CD4-positive, alpha-beta memory T cell (primary cell): ENCODE measurements at regions not wholly inside any gene's neighbourhood (a gene's known extent, or its start where the extent isn't known, plus 50 kb on each side); places are given as distances from the start of the nearest gene placed in this dataset.

ENCODE experiments used
- CTCF ChIA-PET: fragments of 350-600 bp; sonication (Branson Sonifier 250); formaldehyde crosslinking; loops from one replicate; lab custom pipeline; 2021; ENCODE audit warnings: inconsistent platforms; ENCODE audit not compliant: partially characterized antibody; lab: Charles Lee
- POLR2A ChIA-PET: fragments of 350-600 bp; sonication (Branson Sonifier 250); formaldehyde crosslinking; loops from one replicate; lab custom pipeline; 2021; ENCODE audit not compliant: partially characterized antibody; lab: Charles Lee
- DNase-seq, 5 donors: peaks; one replicate each; pipeline versions ENCODE4 v3.0.0 to v3.0.0-alpha.2; 2020 to 2022; ENCODE audit warnings: mixed read lengths in 1 of 5
- H3K27ac ChIP-seq: one replicate; pipeline ENCODE4 v1.7.0; 2013; ENCODE audit warnings: low read depth, low read length
- H3K27me3 ChIP-seq: 2 replicates; pipeline ENCODE4 v1.7.0; 2013; ENCODE audit warnings: mild to moderate bottlenecking, low read length, moderate library complexity; ENCODE audit not compliant: insufficient read depth
- H3K36me3 ChIP-seq: 2 replicates; pipeline ENCODE4 v1.7.0; 2013; ENCODE audit warnings: mild to moderate bottlenecking, low read length, moderate library complexity; ENCODE audit not compliant: insufficient read depth
- H3K4me1 ChIP-seq: 2 replicates; pipeline ENCODE4 v1.7.0; 2013; ENCODE audit warnings: mild to moderate bottlenecking, low read length, moderate library complexity; ENCODE audit not compliant: insufficient read depth
- H3K4me3 ChIP-seq, 2 donors: one replicate each; pipeline ENCODE4 v1.7.0; 2013; ENCODE audit warnings: low read length in 2 of 2, mild to moderate bottlenecking in 1 of 2
- H3K9me3 ChIP-seq, 2 donors: one replicate each; pipeline ENCODE4 v1.7.0; 2013; ENCODE audit warnings: low read length in 2 of 2, control low read depth in 1 of 2; ENCODE audit not compliant: control insufficient read depth in 1 of 2
- H3K27ac Mint-ChIP-seq, 7 donors: one replicate each; pipeline ENCODE4 v1.8.0; 2020 to 2021; ENCODE audit warnings: mixed read lengths in 7 of 7, mild to moderate bottlenecking in 6 of 7, inconsistent platforms in 3 of 7, moderate library complexity in 3 of 7
- H3K27me3 Mint-ChIP-seq, 2 donors: one replicate each; pipeline ENCODE4 v1.8.0; 2020 to 2021; ENCODE audit warnings: mixed read lengths in 2 of 2
- H3K36me3 Mint-ChIP-seq, 2 donors: one replicate each; pipeline ENCODE4 v1.8.0; 2020 to 2021; ENCODE audit warnings: mixed read lengths in 2 of 2, inconsistent platforms in 1 of 2, mild to moderate bottlenecking in 1 of 2
- H3K4me1 Mint-ChIP-seq, 4 donors: one replicate each; pipeline ENCODE4 v1.8.0; 2020 to 2021; ENCODE audit warnings: mixed read lengths in 4 of 4, mild to moderate bottlenecking in 1 of 4
- H3K4me3 Mint-ChIP-seq, 8 donors: one replicate each; pipeline ENCODE4 v1.8.0; 2020 to 2021; ENCODE audit warnings: mixed read lengths in 8 of 8, mild to moderate bottlenecking in 7 of 8, moderate library complexity in 6 of 8, inconsistent platforms in 3 of 8
- H3K9me3 Mint-ChIP-seq, 8 donors: one replicate each; pipeline ENCODE4 v1.8.0; 2020 to 2021; ENCODE audit warnings: mixed read lengths in 8 of 8, mild to moderate bottlenecking in 5 of 8, inconsistent platforms in 3 of 8, moderate library complexity in 1 of 8
- intact Hi-C: fragments of 100-400 bp; cut with micrococcal nuclease; formaldehyde crosslinking; loops from one replicate; pipeline ENCODE4 v1.15.1; 2023

DNA sequence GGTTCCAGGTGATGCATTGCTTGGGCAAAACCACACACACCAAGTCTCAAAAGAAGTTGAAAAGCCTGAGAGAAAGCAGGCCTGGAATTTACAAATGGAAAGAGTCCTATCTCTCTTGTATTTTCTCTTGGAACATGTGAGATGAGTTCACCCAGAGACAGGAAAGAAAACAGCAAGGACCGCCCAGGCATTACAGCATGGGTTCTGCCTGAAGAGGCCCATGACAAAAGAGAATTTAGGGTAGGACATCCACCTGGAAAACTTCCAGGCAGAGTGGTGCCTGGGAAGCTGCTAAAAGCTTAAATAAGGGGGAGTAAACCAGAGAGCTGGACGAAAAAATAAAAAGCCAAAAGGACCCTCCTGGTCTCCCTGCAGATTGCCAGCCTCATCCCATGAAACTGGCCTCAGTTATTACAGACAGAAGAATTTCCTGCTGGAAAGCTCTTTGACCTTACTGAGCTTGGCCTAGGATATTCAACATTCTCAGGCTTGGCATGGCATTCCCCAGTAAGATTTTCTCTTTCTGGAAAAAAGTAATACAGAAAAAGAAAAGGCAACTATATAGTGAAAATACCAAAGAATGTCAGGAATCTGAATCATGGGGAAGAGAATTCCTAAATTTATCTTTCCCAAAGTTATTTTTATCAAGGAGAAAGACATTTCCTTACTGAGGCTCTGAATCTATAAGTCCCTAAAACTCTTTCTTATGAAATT lies 121.3 kb upstream of the NUDT4 start:
- Histone ChIP-seq H3K9me3 (peaks cover 0 to 8% of the 10 kb centered on the region in 2 donors), H3K27me3 (no peaks in the 10 kb centered on the region), H3K27ac (no peak overlapping the region), H3K4me1 (no peaks in the 10 kb centered on the region), H3K4me3 (no peak overlapping the region), H3K36me3 (no peaks in the 10 kb centered on the region)
- peaks cover 5 to 24% (median 14%) of the 10 kb centered on the region in 8 donors for H3K9me3 Mint-ChIP-seq
- ChIA-PET CTCF (no interaction called here), POLR2A (no interaction called here)
- no peak for DNase-seq
- H3K36me3 Mint-ChIP-seq: no peaks in the 10 kb centered on the region
- no peaks in the 10 kb centered on the region for H3K4me1 Mint-ChIP-seq
- peaks cover 0 to 2% of the 10 kb centered on the region in 2 donors for H3K27me3 Mint-ChIP-seq
- H3K4me3 Mint-ChIP-seq: no peak overlapping the region
- H3K27ac Mint-ChIP-seq: no peak overlapping the region
- intact Hi-C loops: no loop called here

DNA sequence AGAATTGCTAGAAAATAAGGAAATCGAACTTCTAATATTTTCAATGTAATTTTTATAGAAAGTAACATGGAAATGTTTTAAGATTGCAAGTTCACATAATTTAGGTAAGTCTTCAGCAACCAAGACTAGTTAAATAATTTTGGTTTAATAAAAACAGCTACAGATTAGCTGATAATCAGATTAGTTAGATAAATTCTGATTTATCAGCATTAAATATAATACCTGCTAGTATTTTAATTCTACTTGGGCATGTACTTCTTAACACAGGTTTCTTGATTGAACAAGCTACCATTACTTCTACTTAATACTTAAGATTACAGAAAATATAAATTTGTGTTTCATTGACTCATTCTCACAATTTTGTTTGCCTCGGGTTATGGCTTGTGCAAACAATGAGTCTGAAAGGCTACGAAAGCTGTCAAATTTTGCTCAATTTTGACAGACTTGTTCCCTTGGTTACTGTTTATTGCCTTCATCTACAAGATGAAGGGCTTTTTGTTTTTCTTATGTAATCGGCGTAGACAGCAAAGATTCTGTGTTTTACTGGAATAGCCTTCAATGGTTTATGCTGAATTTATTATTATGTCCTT lies 116.1 kb upstream of the NUDT4 start:
- Mint-ChIP-seq H3K9me3 (no peaks in the 10 kb centered on the region), H3K36me3 (no peaks in the 10 kb centered on the region), H3K27ac (no peak overlapping the region), H3K4me3 (no peak overlapping the region), H3K4me1 (no peaks in the 10 kb centered on the region), H3K27me3 (peaks cover 1 to 3% of the 10 kb centered on the region in 2 donors)
- ChIA-PET CTCF (no interaction called here), POLR2A (no interaction called here)
- Histone ChIP-seq H3K36me3 (no peaks in the 10 kb centered on the region), H3K27ac (no peak overlapping the region), H3K4me1 (no peaks in the 10 kb centered on the region), H3K9me3 (no peaks in the 10 kb centered on the region), H3K4me3 (no peak overlapping the region), H3K27me3 (no peaks in the 10 kb centered on the region)
- no peak for DNase-seq
- intact Hi-C loops: no loop called here

DNA sequence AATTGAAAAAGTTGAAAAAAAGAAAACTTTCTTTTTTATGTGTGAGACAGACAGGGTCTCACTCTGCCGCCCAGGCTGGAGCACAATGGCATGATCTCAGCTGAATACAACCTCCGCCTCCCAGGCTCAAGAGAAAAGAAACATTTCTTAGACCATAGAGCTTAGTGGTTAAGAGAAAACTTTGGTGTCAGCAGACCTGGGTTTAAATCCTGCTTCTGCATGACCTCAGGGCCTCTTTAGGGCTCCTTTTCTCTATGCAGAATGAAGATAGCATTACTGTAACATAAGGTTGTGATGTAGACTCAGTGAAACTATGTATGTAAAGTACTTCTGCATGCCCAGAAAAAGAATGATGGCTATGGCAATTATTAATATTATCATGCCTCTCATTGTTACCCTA lies 104.7 kb upstream of the NUDT4 start:
- ChIA-PET CTCF (no interaction called here), POLR2A (no interaction called here)
- H3K36me3 Mint-ChIP-seq: no peaks in the 10 kb centered on the region

DNA sequence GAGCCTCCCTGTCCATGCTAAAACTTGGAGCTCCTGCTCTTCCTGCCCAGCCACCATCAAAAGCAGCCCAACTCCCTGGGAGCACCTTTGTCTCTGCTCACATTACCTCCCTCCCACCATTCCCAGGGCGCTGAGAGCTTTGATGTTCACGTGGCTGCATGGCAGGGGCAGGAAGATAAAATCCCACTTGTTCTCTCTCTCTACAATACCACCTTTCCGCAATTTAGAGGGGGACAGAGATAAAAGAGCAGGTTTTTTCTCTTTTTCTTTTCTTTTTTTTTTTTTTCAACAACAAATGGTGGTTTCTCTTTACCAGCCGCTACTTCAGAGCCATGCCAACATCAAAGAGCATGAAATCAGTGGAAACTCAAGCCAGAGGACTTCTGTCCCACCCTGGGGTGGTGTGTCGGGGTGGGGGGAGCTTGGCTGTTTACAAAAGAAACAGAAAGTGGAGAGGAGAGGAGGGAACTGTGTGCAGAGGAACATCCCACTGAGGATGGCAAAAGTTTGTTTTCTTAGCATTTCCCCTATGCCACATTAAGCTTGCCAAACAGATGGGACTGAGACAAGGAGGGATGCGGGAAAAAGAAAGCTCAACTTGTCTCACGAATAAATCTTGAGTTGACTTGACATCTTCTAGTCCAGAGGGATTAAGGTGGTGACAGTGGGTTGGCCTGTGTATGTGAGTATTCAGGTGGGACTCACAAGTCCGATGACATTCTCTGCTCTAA lies 103.7 kb upstream of the NUDT4 start:
- Histone ChIP-seq H3K4me1 (no peaks in the 10 kb centered on the region), H3K9me3 (no peaks in the 10 kb centered on the region), H3K4me3 (no peak overlapping the region), H3K27ac (no peak overlapping the region), H3K36me3 (no peaks in the 10 kb centered on the region), H3K27me3 (no peaks in the 10 kb centered on the region)
- ChIA-PET CTCF (no interaction called here), POLR2A (no interaction called here)
- no peak for DNase-seq
- H3K9me3 Mint-ChIP-seq: peaks cover 0 to 8% (median 1%) of the 10 kb centered on the region in 8 donors
- no peak overlapping the region for H3K27ac Mint-ChIP-seq
- no peaks in the 10 kb centered on the region for H3K36me3 Mint-ChIP-seq
- H3K4me3 Mint-ChIP-seq: no peak overlapping the region
- peaks cover 1 to 2% of the 10 kb centered on the region in 2 donors for H3K27me3 Mint-ChIP-seq
- intact Hi-C loops: no loop called here
- H3K4me1 Mint-ChIP-seq: peaks cover 0 to 6% (median under 1%) of the 10 kb centered on the region in 4 donors

More for the DNA sequence above, 104.7 kb upstream of the NUDT4 start:
- Mint-ChIP-seq H3K27me3 (peaks cover 0 to 2% of the 10 kb centered on the region in 2 donors), H3K27ac (no peak overlapping the region), H3K4me1 (peaks cover 0 to 6% (median under 1%) of the 10 kb centered on the region in 4 donors), H3K9me3 (peaks cover 0 to 8% (median 1%) of the 10 kb centered on the region in 8 donors), H3K4me3 (no peak overlapping the region)
- Histone ChIP-seq H3K4me3 (no peak overlapping the region), H3K9me3 (no peaks in the 10 kb centered on the region), H3K27ac (no peak overlapping the region), H3K36me3 (no peaks in the 10 kb centered on the region), H3K4me1 (no peaks in the 10 kb centered on the region), H3K27me3 (no peaks in the 10 kb centered on the region)
- intact Hi-C loops: no loop called here
- DNase-seq: no peak

DNA sequence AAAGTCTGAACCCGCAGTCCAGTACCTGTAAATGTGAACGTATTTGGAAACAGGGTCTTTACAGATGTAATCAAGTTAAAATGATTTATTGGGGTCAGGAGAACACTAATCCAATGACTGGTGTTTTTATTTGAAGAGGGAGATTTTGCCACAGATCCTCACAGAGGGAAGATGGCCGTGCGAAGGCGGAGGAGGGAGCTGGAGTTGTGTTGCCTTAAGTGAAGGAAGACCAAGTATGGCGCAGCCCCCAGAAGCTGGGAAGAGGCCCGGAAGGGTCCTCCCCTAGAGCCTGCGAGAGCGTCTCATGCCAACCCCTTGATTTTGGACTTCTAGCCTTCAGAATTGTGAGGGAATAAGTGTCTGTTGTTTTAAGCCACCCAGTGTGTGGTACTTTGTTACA lies 102.8 kb upstream of the NUDT4 start:
- H3K27ac Mint-ChIP-seq: no peak overlapping the region
- peaks cover 0 to 1% of the 10 kb centered on the region in 2 donors for H3K27me3 Mint-ChIP-seq
- intact Hi-C loops: no loop called here
- no peaks in the 10 kb centered on the region for H3K27me3 ChIP-seq
- POLR2A ChIA-PET: no interaction called here
- peaks cover 0 to 6% (median 0%) of the 10 kb centered on the region in 8 donors for H3K9me3 Mint-ChIP-seq
- no peaks in the 10 kb centered on the region for H3K36me3 Mint-ChIP-seq
- H3K36me3 ChIP-seq: no peaks in the 10 kb centered on the region
- CTCF ChIA-PET: no interaction called here
- peaks cover 0 to 6% (median under 1%) of the 10 kb centered on the region in 4 donors for H3K4me1 Mint-ChIP-seq
- no peaks in the 10 kb centered on the region for H3K9me3 ChIP-seq
- DNase-seq: no peak
- H3K27ac ChIP-seq: no peak overlapping the region
- no peaks in the 10 kb centered on the region for H3K4me1 ChIP-seq
- no peak overlapping the region for H3K4me3 ChIP-seq
- H3K4me3 Mint-ChIP-seq: no peak overlapping the region

DNA sequence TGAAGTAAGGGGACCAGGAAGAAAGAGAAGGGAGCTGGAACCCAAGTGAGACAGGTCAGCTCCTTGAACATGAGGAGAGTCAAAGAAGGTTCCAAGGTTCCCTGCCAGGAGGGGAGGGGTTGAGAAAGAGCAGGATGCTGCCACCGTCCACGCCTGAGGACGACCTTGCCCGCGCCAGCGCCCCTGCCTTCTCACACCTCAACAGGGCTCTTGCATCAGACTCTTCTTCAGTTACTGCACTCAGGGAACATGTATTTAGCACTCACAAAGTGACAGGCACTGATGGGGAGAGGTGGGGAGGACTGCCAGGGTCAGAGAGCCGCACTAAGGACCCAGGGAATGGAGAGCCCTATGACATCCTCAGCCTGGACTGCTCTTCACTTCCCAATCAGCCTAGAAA lies 102.1 kb upstream of the NUDT4 start:
- peaks cover 0 to 1% of the 10 kb centered on the region in 2 donors for H3K27me3 Mint-ChIP-seq
- no peak overlapping the region for H3K27ac ChIP-seq
- no peak overlapping the region for H3K4me3 Mint-ChIP-seq
- no peaks in the 10 kb centered on the region for H3K36me3 Mint-ChIP-seq
- H3K27ac Mint-ChIP-seq: no peak overlapping the region
- no peak for DNase-seq
- peaks cover 0 to 6% (median 0%) of the 10 kb centered on the region in 8 donors for H3K9me3 Mint-ChIP-seq
- ChIA-PET CTCF (no interaction called here), POLR2A (no interaction called here)
- H3K4me1 ChIP-seq: no peaks in the 10 kb centered on the region
- H3K27me3 ChIP-seq: no peaks in the 10 kb centered on the region
- intact Hi-C loops: no loop called here
- H3K36me3 ChIP-seq: no peaks in the 10 kb centered on the region
- peaks cover 0 to 6% (median under 1%) of the 10 kb centered on the region in 4 donors for H3K4me1 Mint-ChIP-seq
- H3K9me3 ChIP-seq: no peaks in the 10 kb centered on the region
- no peak overlapping the region for H3K4me3 ChIP-seq

DNA sequence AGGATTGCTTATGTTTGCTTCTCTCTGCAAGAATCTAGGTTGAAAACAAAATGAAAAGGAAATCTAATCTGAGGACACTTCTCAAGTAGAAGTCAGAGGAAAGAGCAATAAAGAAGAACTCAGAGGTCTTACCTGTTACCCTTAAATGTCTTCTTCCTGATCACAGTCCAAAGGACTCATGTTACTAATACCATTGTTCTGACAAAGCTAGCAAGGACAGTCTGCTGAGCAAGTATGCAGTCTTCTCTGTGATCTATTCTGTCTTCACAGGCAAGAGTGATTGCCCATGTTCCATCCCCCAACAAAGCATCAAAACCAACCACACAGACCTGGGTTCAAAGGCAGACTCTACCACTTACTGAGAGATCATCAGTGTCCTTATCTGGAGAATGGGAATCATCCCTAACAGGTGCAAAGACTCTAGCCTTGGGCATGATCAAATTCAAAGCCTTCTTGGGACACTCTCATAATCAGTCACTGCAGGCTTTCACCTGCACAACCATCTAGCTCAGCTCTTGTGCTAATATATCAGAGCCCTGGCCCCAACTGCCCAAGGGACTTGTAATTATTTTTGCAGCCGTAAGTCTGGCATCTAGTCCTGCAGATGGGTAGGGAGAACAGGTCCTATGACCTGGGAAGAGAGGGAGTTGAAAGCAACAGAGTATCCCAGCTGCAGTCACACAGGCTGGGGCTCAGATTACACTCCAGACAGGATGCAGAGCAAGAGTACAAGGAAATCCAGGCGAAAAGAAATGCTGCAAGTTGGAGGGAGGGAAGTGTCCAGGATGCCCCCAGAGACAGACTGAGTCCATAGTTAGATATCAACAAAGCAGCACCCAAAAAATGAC lies 97.9 kb upstream of the NUDT4 start:
- H3K4me3 ChIP-seq: no peak overlapping the region
- no peaks in the 10 kb centered on the region for H3K27me3 ChIP-seq
- no peaks in the 10 kb centered on the region for H3K9me3 ChIP-seq
- POLR2A ChIA-PET: no interaction called here
- Mint-ChIP-seq H3K4me1 (no peaks in the 10 kb centered on the region), H3K4me3 (no peak overlapping the region), H3K27ac (no peak overlapping the region), H3K9me3 (peaks cover 0 to 3% (median 0%) of the 10 kb centered on the region in 8 donors), H3K27me3 (peaks cover 0 to 1% of the 10 kb centered on the region in 2 donors), H3K36me3 (no peaks in the 10 kb centered on the region)
- H3K27ac ChIP-seq: no peak overlapping the region
- H3K36me3 ChIP-seq: no peaks in the 10 kb centered on the region
- H3K4me1 ChIP-seq: no peaks in the 10 kb centered on the region
- CTCF ChIA-PET: no interaction called here
- no peak for DNase-seq
- intact Hi-C loops: no loop called here
